ENCODE measurements at regions not wholly inside any gene's neighbourhood (a gene's known extent, or its start where the extent isn't known, plus 50 kb on each side); places are given as distances from the start of the nearest gene placed in this dataset.

DNA sequence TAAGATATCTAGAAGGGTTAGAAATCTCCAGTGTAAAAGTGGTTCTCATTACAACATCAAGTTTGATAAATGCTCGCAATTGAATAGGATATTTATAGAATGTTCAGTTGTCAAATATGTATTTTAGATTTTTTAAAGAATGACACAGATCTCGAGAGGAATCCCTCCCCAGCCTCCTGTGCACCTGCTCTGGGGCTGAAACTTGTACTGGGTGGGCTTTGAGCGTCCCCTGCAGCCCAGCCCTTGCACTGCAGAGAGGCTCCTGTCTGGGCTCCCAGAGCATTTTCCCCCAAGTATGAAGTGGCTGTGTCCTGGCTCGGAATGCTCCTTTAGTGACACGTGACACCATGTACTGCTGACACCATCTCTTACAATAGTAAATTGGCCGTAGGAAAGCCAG lies 499.6 kb downstream of the TMEM121 start:
- no peak for TF ChIP-seq EZH2phosphoT487 (IDR thresholded peaks at IDR 0.05; ENCODE audit: borderline replicate concordance, low read length)
- TF ChIP-seq CTCF (IDR thresholded peaks at IDR 0.05; ENCODE audit: low read depth, low read length, poor library complexity, severe bottlenecking): no peak

All from DOHH2 (cell line).